D721Med (cell line): ENCODE measurements at regions not wholly inside any gene's neighbourhood (a gene's known extent, or its start where the extent isn't known, plus 50 kb on each side); places are given as distances from the start of the nearest gene placed in this dataset.

Experiments
- DNase-seq: peaks from one replicate; pipeline ENCODE4 v3.0.0; 2011; ENCODE audit warnings: low spot score; ENCODE audit not compliant: insufficient read length
- FAIRE-seq: peaks from 2 replicates; lab custom pipeline; 2011; peaks lifted over from hg19 to GRCh38; lab: Jason Lieb, UNC
- TF ChIP-seq, protein P1 (sequence below): IDR thresholded peaks from 2 replicates; pipeline ENCODE4 v1.5.1; 2012; ENCODE audit warnings: mild to moderate bottlenecking, control low read depth; ENCODE audit not compliant: insufficient read depth; ENCODE audit errors: missing control alignments

DNA sequence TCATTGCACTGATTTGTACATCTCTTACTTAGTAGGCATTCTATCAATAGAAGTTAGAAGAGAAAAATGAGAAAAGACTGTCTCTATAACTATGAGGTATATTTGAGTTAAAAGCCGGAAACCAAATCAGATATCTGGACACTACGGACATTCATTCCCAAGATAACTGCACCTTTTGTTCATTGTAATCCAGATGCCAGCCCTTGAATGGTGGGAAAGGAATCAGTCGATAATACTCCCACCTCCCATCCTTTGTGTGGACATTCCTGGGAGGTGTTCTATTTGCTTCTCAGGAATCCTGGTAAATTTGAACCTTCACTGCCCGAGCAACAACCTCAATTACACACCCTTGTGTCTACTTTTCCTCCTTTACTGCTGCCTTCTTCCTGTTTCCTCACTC lies 225.2 kb downstream of the CHD9NB start:
- no peak for DNase-seq
- no peak for FAIRE-seq
- TF ChIP-seq, protein P1, sequence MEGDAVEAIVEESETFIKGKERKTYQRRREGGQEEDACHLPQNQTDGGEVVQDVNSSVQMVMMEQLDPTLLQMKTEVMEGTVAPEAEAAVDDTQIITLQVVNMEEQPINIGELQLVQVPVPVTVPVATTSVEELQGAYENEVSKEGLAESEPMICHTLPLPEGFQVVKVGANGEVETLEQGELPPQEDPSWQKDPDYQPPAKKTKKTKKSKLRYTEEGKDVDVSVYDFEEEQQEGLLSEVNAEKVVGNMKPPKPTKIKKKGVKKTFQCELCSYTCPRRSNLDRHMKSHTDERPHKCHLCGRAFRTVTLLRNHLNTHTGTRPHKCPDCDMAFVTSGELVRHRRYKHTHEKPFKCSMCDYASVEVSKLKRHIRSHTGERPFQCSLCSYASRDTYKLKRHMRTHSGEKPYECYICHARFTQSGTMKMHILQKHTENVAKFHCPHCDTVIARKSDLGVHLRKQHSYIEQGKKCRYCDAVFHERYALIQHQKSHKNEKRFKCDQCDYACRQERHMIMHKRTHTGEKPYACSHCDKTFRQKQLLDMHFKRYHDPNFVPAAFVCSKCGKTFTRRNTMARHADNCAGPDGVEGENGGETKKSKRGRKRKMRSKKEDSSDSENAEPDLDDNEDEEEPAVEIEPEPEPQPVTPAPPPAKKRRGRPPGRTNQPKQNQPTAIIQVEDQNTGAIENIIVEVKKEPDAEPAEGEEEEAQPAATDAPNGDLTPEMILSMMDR: no peak

DNA sequence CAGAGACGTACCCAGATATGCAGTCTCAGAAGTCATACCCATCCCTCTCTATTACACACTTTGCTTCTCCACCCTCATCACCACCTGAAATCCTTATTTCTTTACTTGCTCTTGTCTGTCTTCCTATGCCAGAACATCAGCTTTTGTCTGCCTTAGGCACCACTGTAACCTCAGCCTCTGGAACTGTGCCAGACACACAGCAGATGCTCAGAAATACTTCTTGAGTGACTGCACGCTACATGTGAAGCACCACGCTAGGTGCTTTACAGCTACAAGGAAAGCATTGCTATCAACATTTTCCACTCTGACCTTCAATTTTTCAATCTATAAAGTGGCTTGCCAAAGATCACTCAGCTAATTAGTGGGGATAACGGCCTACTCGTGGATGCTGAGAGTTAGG lies 226.8 kb downstream of the CHD9NB start:
- FAIRE-seq: no peak
- no peak for DNase-seq
- TF ChIP-seq, protein P1: no peak

DNA sequence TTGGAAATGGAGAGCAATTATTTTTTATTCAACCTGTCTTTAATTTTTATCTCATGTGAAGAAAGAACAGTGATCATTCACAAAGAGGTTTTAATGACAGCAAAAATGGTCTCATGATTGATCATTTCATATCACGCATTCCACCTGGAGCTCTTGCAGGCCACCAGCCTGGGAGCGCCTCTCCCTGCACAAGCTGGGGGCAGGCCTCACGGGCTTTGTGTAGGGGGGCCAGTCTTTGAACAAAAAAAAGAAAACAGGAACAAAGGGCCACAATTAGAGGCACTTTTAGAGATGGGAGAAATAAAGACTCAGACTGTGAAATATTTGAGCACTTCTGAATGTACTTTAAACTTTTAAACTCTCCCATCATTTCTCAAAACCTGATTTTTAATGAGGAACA lies 232.9 kb downstream of the CHD9NB start:
- FAIRE-seq (no peak), DNase-seq (no peak)
- TF ChIP-seq, protein P1: no peak

DNA sequence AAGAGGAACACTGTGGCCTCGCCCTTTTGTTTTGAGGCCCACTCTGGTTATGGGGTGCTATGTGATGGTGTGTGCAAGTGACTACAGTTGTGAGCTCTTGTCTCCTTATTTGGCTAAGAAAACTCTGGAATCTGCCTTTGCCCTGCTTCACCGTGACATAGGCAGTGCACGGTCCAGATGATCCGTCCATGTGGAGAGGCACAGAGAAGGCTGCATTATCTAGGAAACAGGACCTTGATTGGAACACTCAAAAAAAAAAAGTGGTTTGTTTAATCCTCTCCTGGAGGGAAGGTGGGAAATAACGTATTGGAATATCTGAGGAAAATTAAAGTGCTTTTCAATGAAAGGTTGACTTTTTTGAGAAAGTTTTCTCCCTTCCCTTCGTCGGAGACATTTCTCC lies 233.3 kb downstream of the CHD9NB start:
- DNase-seq (no peak), FAIRE-seq (no peak)

DNA sequence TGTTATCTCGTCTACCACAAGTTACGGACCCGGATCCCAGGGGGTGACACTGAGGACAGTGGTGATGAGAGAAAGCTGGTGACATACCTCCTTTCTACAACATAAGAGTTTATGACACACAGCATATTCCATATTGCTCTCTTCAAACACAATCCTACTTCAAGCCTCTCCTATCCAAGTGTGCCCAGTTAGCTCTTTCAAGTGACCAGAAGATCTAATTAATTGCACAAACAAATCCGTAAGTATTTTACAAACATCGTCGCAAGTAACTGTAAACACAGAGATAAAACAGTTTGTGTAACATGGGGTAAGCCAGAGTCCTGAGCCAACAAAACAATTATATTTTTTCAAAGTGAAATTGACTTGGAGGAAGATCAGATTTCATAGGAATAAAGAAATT lies 235.0 kb downstream of the CHD9NB start:
- no peak for DNase-seq
- TF ChIP-seq, protein P1: no peak
- FAIRE-seq: no peak

More for the DNA sequence above, 233.3 kb downstream of the CHD9NB start:
- TF ChIP-seq, protein P1: no peak

DNA sequence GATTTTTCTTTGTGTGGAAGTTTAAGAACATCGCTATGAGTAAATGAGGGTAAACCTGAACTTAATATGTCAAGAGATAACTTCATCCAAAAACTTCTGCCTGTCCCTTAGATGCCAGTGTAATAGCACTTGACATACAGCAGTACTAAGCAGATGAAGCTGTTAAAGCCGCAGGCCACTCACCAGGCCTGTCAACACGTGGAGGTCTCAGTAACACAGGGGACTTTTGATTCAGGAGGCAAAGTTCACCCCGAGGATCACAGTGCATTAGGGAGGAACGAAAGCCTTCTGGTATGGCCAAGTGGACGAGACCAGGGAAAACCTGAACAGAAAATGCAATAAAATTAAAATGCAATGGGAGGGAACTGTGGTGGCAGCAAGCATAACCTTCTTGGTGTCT lies 235.7 kb downstream of the CHD9NB start:
- TF ChIP-seq, protein P1: no peak
- FAIRE-seq: no peak
- DNase-seq: no peak

DNA sequence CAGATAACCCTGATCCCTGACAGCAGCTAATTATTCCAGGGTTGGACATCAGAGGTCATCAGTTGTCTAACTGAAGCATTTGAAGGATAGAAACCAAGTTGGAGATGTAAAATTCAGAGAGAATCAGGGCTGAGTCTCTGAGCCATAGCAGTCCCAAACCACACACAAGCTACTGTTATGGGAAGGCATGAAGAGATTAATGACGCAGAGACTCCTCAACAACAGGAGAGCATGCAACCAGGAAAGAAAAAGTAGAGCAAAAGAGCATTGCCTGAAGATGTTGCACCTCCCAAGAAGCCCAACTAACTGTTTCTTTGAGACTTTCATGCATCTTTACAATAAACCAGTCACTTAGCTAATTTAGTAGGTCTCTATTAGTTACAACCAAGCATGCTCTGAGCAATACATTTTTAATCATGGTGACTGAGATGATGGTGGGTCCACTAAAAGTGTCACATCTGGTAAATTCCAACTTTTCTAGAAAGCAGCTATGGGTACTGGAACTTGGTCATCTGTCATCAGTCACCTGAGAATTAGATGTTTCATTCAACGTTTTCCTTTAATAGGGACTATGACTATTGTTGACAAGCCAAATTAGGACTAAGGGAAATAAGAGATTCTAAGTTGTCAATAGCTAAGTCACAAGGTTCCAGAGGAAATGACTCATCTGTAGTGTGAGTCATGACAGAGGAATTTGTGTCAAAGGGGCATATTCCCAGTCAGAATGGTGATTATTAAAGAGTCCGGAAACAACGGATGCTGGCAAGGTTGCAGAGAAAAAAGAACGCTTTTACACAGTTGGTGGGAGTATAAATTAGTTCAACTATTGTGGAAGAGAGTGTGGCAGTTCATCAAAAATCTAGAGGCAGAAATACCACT lies 239.8 kb downstream of the CHD9NB start:
- DNase-seq: no peak
- TF ChIP-seq, protein P1: no peak
- FAIRE-seq: no peak
